ENCODE measurements at regions not wholly inside any gene's neighbourhood (a gene's known extent, or its start where the extent isn't known, plus 50 kb on each side); places are given as distances from the start of the nearest gene placed in this dataset.

DNA sequence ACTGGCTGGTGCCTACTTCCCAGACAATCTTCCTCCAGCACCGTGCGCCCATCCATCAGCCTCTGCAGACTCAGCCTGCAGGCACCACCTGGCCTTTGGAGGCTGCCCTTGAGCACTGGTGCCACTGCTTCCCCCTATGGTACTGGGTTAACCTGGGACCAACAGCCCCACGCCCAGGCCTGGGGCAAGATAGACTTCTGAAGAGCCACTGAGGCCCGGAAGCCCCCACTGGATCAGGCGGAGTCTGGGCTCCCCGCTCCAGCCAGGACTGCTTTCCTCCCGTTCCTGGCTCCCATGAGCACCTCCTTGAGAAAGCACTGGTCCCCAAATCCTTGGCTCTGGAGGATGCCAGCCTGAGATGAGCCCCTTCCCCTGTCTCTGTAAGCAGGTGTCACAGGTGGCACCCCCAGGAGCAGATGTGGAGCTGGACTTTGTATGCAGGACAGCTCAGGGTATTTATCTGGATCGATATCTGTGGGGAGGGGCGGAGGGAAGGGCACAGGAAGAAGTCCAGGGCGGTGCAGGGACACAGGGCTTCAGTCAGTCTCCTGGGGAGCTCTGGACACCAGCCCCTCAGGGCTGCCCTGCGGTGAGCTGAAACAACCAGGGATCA lies 206.5 kb upstream of the PPP2R2D start:
- DNase-seq = no peak

DNA sequence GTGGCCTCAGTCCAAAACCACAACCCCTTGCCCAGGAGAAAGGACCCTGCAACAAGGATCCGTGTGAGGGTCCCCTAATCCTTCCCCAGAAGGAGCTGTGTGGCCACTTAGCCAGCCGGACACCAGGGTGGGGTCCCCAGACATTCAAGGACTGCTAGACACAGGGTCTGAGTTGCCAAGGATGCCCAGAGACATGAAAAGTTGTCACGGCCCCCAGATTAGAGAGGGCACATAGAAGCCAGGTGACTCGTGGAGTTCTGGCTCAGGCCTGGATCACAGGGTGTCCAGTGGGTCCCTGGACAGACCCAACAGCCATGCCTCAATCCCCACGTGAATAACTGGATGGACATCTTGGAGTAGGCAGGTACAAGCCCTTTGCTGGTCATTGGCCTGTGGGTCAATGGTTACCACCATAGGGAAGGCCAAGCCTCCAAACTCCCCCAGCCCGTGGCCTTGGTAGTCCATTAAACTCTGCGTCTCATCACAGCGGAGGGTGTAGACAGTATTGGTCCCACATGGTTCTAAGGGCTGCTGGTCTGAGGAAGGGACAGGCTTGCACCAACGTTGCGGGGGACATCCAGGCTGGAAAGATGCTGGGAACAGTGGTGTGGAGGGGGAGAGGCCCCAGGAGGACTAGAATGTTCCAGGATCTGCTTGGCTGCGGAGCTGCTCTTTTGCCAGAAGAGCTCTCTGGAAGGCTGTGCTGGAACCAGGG lies 205.9 kb upstream of the PPP2R2D start:
- DNase-seq = no peak

DNA sequence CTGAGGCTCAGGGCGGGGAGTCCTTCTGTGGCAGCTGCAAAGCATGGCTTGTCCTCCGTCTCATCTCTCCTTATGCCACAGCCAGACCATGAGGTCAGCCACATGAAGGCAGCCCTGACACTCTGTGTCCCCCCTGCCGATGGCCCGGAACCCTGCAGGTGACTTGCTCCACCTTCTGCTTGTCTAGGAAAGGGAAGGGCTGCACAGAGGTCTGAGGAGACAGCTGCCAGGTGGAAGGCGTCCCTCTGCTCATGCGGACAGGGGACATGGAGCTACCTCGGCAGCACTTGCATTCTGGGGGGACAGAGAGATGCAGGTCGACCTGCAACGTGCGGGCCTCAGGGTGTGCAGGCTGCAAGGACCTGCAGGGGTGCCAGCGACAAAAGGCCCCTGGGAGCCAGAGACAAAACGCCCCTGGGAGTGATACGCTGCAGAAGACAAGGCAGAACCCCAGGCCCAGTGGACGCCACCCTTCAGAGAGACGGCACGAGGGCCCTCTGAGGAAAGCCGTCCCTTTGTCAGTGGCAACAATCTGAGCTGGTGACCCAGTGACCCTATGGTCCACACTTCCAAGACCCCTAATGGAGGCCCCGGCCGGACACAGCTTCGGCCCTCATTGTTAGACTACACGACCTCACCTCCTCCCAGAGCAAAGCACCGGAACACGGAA lies 205.2 kb upstream of the PPP2R2D start:
- no peak for DNase-seq

DNA sequence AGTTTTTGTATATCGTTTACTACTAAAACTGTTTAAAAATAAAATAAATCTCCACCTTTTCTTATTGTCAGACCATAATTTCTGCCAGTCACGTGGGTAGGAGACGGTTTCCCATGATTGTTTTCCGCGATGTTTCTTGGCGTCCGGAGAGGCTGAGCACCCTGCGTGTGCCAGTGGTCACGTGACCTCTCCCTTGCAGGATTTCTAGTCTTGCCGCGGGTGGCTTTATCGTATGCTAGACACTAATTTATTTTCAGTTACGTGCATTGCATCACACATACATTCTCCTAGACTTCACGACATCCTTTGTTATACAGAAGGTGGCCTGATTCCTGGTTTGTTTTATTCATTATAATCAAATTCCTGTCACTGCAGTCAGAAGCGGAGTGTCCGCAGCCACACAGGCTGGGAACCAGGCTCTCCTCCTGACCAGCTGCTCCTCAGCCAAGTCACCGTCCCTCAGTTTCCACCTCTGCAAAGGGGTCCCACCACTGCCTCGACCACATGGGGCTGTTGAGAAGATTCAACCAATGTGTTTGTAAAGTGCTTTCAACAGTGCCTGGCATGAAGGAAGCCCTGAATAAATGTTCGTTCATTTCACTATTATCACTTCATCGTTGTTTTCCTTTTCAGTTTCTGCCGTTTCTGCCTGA lies 203.2 kb upstream of the PPP2R2D start:
- DNase-seq = no peak

DNA sequence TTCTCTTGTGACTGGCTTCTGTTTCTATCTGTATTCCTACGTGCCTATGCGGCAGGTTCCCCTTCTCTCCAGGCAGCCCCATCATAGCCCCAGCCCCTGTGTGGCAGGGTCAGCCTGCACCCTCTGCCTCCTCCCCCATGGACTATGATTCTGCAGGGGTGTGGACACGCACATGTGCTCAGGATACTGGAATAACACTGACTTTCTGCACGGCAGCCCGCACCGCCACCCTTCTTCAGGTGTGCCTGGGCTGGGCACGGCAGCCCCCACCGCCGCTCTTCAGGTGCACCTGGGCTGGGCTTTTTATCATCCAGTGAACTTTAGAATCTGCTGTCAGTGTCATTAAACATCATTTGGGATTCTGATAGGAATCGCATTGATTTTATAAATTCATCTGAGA lies 202.6 kb upstream of the PPP2R2D start:
- DNase-seq = no peak

DNA sequence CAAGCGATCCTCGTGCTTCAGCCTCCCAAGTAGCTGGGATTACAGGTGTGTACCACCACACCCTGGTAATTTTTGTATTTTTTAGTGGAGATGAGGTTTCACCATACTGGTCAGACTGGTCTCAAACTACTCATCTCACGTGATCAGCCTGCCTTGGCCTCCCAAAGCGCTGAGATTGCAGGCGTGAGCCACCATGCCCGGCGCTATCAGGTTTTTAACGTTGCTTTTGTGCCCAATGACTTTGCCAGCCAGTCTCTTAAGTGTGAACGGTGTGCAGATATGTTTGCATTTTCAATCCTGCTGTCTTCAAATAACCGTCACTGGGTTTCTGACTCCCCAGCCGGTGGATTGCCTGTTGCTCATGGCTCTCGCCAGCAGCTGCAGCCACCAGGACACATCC lies 201.8 kb upstream of the PPP2R2D start:
- no peak for DNase-seq

DNA sequence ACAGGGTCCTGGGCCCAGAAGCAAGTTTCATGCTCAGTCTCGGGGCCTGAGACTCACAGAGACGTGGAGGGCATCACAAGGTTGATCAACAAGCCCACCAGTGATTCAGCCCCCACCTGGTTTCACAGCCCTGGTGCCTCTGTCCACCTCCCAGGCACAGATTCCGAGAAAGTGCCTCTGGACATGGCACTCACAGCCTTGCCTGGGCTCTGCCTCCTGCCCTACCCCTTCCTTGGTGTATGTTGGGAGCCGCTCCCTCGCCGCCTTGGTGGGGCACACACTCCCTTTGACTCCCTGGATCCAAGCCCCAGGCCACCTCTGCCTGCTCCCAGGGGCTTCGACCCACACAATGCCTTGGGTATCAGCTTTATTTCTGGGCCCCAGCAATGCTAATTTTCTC lies 200.8 kb upstream of the PPP2R2D start:
- no peak for DNase-seq

DNA sequence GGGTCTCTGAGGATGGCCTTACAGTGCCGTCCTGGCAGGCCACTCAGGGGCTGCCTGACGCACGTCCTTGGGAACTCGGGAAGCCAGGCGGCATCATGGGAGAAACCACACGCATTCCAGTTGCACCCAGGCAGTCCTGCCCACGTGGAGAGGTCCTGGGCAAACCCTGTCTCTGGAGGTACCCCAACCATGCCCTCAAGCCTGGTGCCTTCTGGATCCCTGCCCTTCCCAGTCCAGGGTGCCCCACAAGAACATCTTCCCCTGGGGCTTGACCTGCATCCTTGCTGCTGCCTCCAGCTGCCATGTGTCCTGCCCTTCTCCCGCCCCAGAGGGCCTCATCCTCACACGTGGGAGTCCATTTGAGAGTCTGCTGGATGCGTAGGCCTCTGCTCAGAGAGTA lies 200.3 kb upstream of the PPP2R2D start:
- DNase-seq = no peak

DNA sequence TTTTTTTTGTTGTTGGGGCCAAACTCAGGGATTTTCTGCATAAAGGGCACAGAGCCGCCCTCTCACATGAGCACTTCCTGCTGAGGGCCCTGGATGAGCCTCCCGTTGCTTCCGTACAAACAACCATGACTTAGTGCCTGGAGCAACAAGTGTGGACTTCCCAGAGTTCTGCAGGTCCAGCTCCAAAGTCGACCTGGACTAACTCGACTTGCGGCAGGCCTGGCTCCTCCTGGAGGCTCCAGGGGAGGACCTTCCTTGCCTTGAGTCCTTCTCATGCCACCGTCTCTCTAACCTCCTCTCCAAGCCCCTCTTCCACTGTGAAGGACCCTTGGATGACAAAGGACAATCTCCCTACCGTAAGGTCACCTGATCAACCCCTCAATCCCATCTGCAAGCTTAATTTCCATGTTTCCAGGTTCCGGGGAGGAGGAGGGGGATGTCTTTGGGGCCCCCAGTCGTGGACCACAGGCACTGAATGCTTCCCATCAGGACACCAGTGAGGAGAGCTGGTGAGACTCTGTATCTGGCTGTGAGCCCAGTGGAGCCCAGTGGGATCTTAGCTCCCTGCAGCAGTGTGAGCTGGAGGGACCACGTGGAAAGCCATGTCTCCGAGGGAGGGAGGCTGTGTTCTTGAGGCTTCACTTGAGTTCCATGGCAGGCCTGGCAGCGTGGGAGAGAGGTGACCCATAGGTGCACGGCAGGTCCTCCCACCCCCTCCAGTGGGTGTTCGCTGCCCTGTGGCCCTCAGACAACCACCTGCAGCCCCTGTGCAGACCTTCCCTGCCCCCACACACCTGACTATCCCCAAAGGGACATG lies 199.5 kb upstream of the PPP2R2D start:
- no peak for DNase-seq

DNA sequence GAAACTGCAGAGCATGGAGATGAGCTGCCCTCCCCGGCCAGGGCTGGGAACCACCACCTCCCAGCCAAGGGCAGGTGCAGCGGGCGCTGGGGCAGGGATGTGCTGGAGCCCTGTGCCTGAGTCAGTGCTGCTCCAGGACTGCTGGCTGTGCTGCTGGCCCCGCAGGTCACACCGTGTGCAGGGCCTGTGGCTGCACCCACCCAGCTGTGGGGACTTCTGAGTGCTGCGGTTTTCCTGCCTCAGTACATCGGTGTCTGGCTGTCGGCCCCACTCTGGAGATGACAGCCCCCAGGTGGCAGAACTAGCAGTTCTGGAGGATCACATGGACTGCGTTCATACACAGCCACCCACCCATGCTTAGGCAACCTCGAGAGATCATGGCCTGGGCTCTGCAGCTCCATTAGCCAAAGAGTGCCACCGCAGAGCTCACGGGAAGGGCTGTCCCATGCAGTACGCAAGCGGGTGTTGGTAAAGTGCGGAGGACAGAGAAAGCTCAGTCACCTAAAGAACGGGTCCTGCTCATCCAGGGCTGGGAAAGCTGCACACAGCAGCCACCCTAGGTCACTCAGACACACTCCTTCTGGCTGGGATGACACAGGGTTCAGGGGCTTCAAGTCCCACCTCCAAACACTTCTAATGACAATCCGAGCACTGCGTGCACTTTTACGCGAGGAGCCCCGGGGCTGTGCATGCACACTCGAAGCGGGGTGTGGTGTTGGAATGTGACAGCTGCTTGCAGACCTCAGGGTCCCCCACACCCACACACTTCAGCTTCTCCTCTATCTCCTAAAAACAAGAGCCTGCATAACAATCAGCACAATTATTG lies 198.1 kb upstream of the PPP2R2D start:
- no peak for DNase-seq

DNA sequence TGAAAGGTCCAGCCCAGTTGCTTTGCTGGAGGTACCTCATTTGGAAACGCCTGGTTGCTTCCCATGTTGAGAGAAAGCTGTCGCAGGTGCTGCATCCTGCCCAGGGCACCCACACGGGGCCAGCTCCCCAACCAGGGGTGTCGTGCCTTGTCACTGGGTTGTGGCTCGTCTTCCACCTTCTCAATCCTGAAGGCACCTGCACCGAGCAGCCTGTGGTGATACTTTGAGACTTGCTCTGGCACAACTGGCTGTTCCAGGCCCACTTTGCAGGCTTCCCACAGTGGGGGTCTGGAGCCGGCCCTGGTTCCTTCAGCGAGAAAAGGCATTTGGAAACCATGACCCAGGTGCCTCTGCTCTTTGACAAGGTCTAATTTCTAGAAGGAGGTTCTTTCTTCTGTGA lies 197.3 kb upstream of the PPP2R2D start:
- DNase-seq = no peak

DNA sequence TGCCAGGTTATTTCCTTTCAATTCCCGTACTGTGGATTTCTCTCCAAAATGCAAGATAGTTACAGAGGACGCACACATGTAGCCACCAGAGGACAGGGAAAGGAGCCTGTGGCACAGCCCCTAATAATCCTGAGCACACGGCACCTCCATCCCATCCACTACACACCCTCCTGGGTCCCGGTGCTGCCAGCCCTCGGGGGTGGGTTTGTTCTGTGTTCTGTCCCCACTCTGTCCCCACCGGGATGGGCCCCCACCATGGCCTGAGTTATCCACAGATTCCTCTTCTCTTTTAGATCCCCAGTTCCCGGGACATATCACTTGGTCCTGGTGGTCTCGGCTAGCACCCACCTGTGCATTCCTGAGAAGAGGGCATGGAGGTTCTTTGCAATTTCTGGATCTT lies 196.9 kb upstream of the PPP2R2D start:
- no peak for DNase-seq

DNA sequence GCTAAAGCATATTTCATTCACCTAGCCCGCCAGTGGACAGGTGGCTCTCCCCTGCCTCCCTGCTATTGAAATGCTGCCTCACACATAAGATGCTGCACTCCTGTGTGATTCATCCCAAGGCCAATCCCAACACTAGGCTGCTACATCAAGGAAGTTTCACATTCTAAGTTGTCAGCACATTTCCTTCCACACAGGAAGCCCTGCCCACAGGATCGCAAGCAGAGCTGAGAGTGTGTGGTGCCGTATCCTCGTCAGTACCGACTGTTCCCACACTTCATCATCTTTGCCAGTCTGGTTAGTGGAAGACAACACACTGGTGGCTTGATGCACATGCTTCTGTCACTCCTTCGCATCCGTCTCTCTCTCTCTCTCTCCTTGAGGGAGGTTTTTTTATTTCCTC lies 194.3 kb upstream of the PPP2R2D start:
- no peak for DNase-seq

DNA sequence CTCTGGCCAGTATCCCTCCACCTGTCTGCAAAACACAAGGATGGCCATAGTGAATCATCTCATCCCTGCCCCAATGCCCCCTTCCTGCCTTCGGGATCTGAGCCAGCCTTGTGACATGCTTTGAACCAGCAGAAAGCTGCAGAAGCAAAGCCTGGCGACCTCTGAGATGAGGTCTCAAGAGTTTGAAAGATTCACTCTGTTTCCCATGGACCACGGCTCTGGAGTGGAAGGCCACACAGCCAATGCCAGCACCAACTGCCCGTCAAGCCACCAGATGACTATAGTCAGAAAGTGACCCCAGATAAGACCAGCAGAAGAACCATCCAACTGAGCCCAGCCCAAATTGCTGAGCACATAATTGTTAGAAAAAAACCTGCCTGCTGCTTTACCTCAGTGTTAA lies 193.9 kb upstream of the PPP2R2D start:
- DNase-seq = no peak

DNA sequence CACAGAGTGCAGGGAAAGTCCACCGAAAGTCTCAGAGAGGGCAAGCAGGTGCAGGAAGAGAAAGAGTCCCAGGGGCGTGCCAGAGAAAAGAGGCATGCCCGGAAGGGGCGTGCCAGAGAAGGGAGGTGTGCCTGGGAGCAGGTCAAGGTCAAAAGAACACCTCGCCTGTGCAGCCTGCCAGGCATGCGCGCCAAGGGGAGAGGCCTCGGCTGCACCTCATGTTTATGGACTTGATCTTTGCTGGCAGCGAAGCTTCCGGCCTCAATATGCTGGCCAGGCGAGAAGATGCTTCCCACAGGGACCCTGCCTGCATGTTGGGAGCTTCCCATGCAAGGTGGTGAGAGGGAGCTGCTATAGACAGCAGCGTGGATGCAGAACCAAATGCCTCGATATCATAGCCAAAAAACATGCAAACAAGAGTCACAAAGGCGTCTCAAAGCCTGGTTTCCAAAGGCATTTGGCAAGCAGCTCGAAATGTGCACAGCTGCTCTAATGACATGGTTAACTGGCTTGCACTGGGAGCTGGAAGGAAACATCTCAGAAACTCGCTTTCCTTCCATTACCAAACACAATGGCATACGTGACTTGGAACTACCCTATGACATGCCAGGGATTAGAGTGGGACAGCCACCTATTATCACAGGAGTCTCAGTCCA lies 192.5 kb upstream of the PPP2R2D start:
- no peak for DNase-seq

DNA sequence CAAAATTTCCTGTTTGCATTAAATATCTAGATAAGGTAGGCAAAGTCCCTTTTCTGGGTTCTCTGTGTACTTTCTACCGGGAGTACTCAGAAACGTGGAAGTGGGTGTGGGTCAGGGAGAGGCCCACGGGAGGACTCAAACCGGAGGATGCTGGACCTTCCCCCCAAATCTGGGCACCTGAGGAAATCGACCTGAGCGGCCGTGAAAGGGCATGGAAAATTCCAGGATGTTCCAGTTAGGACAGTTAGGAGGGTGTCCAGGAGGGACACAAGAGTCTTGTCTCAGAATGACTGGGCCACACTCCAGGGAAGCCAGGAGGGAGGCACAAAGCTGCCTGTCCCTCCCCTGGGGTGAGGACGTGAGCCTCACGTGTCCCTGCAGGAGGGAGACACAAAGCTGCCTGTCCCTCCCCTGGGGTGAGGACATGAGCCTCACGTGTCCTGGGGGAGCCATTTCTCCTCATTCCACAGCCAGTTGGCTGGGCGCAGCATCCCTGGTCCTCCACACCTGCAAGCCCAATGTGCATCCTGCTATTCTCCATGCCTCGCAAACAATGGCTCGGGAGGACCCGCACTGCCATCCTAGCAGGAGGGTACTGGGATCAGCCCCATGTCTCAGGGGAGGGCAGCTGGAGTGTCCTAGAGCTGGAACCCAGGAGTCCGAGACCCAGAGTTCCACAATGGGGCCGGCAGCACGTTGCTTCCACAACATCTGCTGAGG lies 190.5 kb upstream of the PPP2R2D start:
- DNase-seq = no peak

DNA sequence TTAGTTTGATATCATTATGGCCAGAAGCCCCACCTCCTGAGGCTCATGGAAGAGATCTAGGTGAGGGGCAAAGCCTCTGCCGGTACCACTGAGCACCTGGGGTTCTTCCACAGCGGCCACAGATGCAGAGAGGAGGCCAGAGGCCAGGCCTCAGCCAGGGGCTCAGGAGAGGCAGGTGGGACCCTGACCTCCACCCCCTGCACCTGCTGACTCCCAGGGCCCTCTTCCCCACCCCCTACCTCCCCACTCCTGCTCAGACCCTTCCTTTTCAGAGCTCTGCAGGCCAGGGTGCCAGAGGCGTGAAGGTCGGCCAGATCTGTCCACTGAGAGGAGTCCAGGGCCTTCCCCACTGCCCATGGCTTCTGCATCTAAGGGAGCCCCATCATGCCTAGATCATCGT lies 178.7 kb upstream of the PPP2R2D start:
- no peak for DNase-seq

DNA sequence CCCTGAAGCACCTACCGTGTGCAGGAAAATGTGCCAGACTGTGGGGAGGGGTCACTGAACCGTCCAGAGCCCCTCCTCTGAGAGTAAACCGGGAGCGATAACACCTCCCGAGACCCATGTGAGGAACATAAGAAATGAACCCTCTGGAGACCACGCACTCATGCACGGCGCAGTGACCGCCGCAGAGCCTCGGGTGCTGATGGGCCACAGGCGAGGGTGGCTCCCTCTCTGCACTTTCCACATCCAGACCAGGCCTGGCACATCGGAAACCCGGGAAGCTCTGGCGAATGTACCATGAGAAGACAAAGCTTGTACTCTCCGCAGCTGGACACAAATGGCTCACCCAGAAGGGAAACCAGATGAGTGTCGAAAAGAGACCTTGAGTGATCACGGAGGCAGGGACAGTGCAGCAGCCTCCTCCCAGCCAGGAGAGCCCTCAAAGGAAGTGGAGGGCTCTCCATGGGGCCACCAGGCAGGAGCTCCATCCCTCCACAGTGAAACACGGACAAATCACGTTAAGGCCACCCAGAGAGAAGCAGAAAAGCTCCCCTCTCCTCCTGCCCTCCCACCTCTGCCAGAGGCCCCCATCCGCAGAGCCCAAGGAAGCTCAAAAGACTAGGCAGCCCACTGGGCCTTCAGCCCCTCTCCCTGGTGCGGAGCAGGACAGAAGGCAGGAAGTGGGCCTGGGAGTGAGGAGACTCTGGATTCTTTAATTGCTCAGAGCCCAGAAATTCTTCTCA lies 178.1 kb upstream of the PPP2R2D start:
- DNase-seq = no peak

DNA sequence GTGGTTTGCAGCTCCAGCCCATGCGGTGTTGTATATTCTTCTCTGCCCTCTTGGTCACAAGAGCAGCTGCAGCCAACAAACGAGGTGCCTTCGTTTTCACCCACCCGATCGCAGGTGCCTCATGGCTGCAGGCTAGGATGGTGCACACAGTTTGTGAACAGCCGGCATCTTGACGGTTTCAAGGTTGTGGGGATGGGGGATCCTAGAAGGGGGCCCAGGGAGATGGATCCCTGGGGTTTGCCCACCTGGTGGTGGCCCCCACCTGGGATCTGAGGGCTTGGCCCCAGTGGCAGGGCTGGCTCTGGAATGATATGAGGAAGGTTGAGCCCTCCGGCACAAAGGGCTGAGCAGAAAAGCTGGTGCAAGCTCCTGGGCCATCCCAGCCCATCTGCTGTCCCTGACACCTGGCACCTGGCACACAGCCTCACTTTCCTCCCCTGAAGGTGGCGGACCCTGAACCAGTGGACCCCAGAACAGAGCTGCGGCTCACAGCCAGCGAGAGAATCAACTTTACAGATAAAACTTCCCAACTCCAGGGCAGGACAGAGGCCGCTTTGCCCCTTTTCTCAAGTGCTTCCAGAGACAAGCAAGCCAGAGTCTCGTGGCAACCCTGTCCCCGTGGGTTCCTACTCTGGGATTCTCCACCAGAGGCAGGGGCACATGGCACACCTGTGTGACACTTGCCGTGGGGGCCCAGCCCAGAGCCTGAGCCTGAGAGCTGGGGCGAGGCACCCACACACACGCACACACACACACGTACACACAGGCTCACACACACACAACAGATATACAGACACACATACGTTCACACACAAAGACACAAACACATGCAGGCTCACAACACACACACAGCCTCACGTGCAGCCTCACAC lies 177.3 kb upstream of the PPP2R2D start:
- DNase-seq = no peak
